NT2/D1 (cell line): ENCODE measurements at regions not wholly inside any gene's neighbourhood (a gene's known extent, or its start where the extent isn't known, plus 50 kb on each side); places are given as distances from the start of the nearest gene placed in this dataset.
"Not testable (repeated sequence)": the region's sequence is repeated elsewhere in the genome, so short reads cannot be mapped to it uniquely, and the experiment has no call there.

Experiments
- DNase-seq: peaks from one replicate; pipeline ENCODE4 v3.0.0-alpha.2; 2011; ENCODE audit warnings: low read depth, low spot score
- H3K27me3 ChIP-seq: 2 replicates; pipeline ENCODE4 v1.6.0; 2011; ENCODE audit warnings: mild to moderate bottlenecking; ENCODE audit not compliant: insufficient read length, insufficient read depth
- H3K36me3 ChIP-seq: 2 replicates; pipeline ENCODE4 v1.6.1; 2011; ENCODE audit warnings: mild to moderate bottlenecking, low read length, mixed read lengths; ENCODE audit not compliant: insufficient read depth, insufficient read length
- H3K4me1 ChIP-seq: 2 replicates; pipeline ENCODE4 v1.5.1; 2011; ENCODE audit not compliant: insufficient read depth, insufficient read length
- H3K4me3 ChIP-seq: 2 replicates; pipeline ENCODE4 v1.5.1; 2011; ENCODE audit warnings: low read depth; ENCODE audit not compliant: insufficient read length
- H3K9ac ChIP-seq: 2 replicates; pipeline ENCODE4 v1.6.0; 2011; ENCODE audit warnings: low read depth; ENCODE audit not compliant: insufficient read length
- H3K9me3 ChIP-seq: 2 replicates; pipeline ENCODE4 v1.5.1; 2011; ENCODE audit warnings: mild to moderate bottlenecking, low read length; ENCODE audit not compliant: insufficient read depth
- SUZ12 ChIP-seq: IDR thresholded peaks from 2 replicates; pipeline ENCODE4 v1.6.1; 2011; ENCODE audit not compliant: insufficient read length, insufficient read depth; ENCODE audit errors: extremely low read depth
- YY1 ChIP-seq: IDR thresholded peaks from 2 replicates; pipeline ENCODE4 v1.6.1; 2011; ENCODE audit not compliant: insufficient read length, insufficient read depth
- ZNF274 ChIP-seq: IDR thresholded peaks from 2 replicates; pipeline ENCODE4 v1.6.1; 2011; ENCODE audit warnings: mild to moderate bottlenecking, low read depth, low read length

DNA sequence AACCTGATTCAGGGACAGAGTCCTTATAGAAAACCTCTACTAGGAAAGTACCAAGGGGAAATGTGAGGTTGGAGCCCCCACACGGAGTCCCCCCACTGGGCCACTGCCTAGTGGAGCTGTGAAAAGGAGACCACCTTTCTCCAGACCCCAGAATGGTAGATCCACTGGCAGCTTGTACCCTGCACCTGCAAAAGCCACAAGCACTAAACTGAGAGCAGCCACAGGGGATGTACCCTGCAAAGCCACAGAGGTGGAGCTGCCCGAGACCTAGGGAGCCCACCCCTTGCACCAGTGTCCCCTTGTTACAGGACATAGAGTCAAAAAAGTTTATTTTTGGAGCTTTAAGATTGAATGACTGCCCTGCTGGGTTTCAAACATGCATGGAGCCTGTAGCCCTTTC, 87.2 kb upstream of the KCNMA1 start:
- no peak for DNase-seq
- H3K36me3 ChIP-seq: no peaks in the 10 kb centered on the region
- no peaks in the 10 kb centered on the region for H3K27me3 ChIP-seq
- H3K4me1 ChIP-seq: no peaks in the 10 kb centered on the region
- TF ChIP-seq ZNF274 (no peak), SUZ12 (no peak), YY1 (no peak)
- H3K9me3 ChIP-seq: no peaks in the 10 kb centered on the region
- no peak overlapping the region for H3K9ac ChIP-seq
- H3K4me3 ChIP-seq: no peak overlapping the region

DNA sequence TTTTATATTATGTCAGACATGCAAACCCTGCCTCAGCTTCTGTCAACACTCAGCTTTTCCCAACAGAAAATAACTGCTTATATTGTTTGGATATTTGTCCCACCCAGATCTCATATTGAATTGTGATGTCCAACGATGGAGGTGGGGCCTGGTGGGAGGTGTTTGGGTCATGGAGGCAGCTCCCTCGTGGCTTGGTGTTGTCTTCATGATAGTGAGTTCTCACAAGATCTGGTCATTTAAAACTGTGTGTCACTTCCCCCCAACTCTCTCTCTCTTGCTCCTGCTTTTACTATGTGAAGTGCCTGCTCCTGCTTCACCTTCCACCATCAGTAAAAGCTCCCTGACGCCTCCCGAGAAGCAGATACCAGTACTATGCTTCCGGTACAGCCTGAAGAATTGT, 85.8 kb upstream of the KCNMA1 start:
- H3K9ac ChIP-seq: no peak overlapping the region
- DNase-seq: no peak
- no peaks in the 10 kb centered on the region for H3K4me1 ChIP-seq
- no peaks in the 10 kb centered on the region for H3K36me3 ChIP-seq
- no peaks in the 10 kb centered on the region for H3K9me3 ChIP-seq
- TF ChIP-seq YY1 (no peak), SUZ12 (no peak)
- no peak overlapping the region for H3K4me3 ChIP-seq
- H3K27me3 ChIP-seq: no peaks in the 10 kb centered on the region

DNA sequence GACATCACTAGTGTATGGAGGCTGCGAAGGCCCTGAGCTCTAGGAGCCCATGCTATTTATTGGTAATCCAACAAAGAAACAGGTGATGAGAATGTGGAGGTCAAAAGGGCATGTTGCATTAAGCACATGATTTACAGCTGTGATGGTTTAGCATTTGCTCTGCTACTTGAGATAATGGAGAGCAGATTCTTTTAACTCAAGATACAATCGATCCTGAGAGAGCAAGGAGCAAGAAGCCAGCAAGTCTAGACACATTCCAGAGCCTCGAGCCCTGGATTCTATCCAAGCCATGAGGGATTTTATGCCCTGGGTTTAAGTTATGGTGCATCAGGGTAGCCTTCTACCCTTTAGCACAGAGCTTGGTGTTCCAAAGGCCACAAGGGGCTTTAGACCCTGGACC, 85.3 kb upstream of the KCNMA1 start:
- H3K36me3 ChIP-seq, H3K4me1 ChIP-seq, H3K27me3 ChIP-seq, H3K4me3 ChIP-seq, H3K9ac ChIP-seq, DNase-seq, H3K9me3 ChIP-seq: not testable (repeated sequence)

DNA sequence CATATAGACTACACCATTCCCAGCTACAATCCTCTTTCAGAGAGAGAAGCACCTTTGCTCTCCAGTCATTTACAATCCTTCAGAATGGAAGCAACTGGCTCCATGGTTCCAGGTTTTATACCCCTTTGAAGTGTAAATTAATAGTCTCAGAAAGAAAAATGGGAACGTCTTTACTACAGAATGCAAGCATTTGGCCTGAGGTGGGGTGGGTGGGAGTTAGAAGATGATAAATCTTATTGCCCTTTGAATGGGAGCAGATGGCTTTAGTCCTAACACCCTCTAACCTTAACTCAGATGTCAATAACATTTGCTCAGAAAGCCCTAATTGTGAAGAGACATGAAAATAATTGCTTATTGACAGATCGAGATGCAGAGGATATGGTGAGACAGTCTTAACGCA, 84.2 kb upstream of the KCNMA1 start:
- Histone ChIP-seq H3K9me3 (no peaks in the 10 kb centered on the region), H3K36me3 (no peaks in the 10 kb centered on the region), H3K27me3 (no peaks in the 10 kb centered on the region), H3K4me3 (no peak overlapping the region), H3K9ac (no peak overlapping the region), H3K4me1 (no peaks in the 10 kb centered on the region)
- TF ChIP-seq SUZ12: no peak
- TF ChIP-seq YY1: no peak
- no peak for TF ChIP-seq ZNF274
- DNase-seq: no peak

GRCh38 chr10:77718957-77719356, 81.3 kb upstream of the KCNMA1 start:
- Histone ChIP-seq H3K4me1 (no peaks in the 10 kb centered on the region), H3K9ac (no peak overlapping the region), H3K4me3 (no peak overlapping the region), H3K36me3 (no peaks in the 10 kb centered on the region), H3K9me3 (no peaks in the 10 kb centered on the region), H3K27me3 (no peaks in the 10 kb centered on the region)
- no peak for DNase-seq
- TF ChIP-seq YY1: no peak
- no peak for TF ChIP-seq ZNF274
- TF ChIP-seq SUZ12: no peak

GRCh38 chr10:77718312-77718711, 80.7 kb upstream of the KCNMA1 start:
- not testable (repeated sequence) for H3K4me3 ChIP-seq, H3K27me3 ChIP-seq, H3K9ac ChIP-seq, H3K36me3 ChIP-seq, H3K4me1 ChIP-seq, H3K9me3 ChIP-seq, DNase-seq

- H3K4me1 ChIP-seq: peaks cover 3% of the 10 kb centered on the region
- DNase-seq: no peak
- no peak overlapping the region for H3K9ac ChIP-seq
- no peak overlapping the region for H3K4me3 ChIP-seq
- no peak for TF ChIP-seq SUZ12
- no peak for TF ChIP-seq ZNF274
- TF ChIP-seq YY1: no peak
- H3K9me3 ChIP-seq: no peaks in the 10 kb centered on the region
- H3K36me3 ChIP-seq: no peaks in the 10 kb centered on the region
- H3K27me3 ChIP-seq: peaks cover 2% of the 10 kb centered on the region
Observed at GRCh38 chr10:77717336-77717735, 79.7 kb upstream of the KCNMA1 start.

GRCh38 chr10:77716458-77717317, 79.1 kb upstream of the KCNMA1 start:
- H3K27me3 ChIP-seq: peaks cover 9% of the 10 kb centered on the region
- H3K9ac ChIP-seq: no peak overlapping the region
- H3K36me3 ChIP-seq: no peaks in the 10 kb centered on the region
- no peak for DNase-seq
- H3K4me1 ChIP-seq: peaks cover 5% of the 10 kb centered on the region
- H3K4me3 ChIP-seq: no peak overlapping the region
- TF ChIP-seq ZNF274: no peak
- no peak for TF ChIP-seq SUZ12
- TF ChIP-seq YY1: no peak
- H3K9me3 ChIP-seq: no peaks in the 10 kb centered on the region
